ENCODE measurements at regions not wholly inside any gene's neighbourhood (a gene's known extent, or its start where the extent isn't known, plus 50 kb on each side); places are given as distances from the start of the nearest gene placed in this dataset.
"Not testable (repeated sequence)": the region's sequence is repeated elsewhere in the genome, so short reads cannot be mapped to it uniquely, and the experiment has no call there.

DNA sequence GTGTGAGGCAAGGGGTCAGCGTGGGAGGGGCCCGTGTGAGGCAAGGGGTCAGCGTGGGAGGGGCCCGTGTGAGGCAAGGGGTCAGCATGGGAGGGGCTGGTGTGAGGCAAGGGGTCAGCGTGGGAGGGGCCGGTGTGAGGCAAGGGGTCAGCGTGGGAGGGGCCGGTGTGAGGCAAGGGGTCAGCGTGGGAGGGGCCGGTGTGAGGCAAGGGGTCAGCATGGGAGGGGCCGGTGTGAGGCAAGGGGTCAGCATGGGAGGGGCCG, 119.2 kb downstream of the SEPTIN14 start:
- DNase-seq (ENCODE audit: low spot score) = not testable (repeated sequence)

DNA sequence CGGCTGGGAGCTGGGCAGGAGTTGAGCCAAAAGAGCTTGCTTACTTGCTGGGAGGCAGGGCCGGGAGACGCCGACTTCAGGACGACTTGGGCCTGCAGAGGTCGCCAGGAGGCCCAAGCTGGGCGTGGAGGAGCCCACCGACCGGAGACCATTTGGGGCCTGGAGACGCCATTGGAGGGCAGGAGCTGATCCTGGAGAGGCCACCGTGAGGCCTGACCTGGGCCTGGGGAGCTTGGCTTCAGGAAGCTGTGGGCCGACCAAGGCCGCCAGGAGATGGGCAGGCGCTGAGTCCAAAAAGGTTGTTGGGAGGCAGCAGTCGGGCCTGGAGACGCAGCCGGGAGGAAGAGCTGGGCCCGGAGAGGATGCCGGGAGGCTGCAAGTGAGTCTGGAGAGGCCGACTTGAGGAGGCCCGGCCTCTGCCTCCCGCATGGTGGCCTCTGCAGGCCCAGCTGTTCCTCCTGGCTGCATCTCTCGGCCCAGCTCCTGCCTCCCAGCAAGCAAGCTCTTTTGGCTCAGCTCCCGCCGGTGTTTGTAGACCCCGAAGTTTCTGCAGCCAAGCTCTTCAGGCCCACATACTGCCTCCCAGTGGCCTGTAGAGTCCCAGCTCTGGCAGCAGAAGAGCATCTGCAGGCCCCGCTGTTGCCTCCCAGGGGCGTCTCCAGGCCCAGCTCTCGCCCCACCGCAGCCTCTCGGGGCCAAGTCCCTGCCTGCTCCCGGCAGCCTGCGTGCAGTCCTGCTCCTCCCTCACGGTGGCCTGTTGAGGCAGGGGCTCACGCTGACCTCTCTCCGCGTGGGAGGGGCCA, 119.7 kb downstream of the SEPTIN14 start:
- not testable (repeated sequence) for DNase-seq (ENCODE audit: low spot score)

DNA sequence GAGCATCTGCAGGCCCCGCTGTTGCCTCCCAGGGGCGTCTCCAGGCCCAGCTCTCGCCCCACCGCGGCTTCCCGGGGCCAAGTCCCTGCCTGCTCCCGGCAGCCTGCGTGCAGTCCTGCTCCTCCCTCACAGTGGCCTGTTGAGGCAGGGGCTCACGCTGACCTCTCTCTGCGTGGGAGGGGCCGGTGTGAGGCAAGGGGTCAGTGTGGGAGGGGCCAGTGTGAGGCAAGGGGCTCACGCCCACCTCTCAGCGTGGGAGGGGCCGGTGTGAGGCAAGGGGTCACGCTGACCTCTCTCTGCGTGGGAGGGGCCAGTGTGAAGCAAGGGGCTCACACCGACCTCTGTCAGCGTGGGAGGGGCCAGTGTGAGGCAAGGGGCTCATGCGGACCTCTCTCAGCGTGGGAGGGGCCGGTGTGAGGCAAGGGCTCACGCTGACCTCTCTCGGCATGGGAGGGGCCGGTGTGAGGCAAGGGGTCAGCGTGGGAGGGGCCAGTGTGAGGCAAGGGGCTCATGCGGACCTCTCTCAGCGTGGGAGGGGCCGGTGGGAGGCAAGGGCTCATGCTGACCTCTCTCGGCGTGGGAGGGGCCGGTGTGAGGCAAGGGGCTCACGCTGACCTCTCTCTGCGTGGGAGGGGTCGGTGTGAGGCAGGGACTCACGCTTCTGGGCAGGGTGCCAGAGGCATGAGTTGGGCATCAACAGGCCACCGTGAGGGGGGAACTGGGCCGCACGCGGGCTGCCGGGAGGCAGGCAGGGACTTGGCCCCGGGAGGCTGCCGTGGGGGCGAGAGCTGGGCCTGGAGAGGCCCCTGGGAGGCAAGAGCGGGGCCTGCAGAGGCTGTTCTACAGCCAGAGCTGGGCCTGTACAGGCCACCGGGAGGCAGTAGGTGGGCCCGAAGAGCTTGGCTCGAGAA, 120.6 kb downstream of the SEPTIN14 start:
- DNase-seq (ENCODE audit: low spot score) = not testable (repeated sequence)

DNA sequence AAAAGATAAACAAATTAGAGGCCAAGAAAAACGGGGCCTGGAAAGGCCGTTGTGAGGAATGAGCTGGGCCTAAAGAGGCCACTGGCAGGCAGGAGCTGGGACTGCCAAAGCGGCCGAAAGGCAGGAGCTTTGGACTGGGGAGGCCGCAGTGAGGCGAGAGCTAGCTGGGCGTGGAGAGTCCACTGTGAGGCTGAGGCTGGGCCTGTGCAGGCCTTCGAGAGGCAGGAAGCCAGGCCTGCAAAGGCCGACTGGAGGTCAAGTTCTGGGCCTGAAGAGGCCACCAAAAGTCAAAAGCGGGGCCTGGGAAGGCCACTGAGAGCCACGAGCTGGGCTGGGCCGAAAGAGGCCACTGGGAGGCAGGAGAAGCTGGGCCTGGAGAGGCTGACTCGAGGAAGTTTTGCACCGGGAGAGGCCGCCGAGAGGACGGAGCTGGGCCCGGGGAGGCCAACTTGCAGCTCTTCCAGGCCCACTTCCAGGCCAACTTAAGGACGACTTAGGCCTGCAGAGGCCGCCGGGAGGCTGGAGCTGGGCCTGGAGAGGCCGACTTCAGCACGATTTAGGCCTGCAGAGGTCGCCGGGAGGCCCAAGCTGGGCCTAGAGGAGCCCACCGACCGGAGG, 121.8 kb downstream of the SEPTIN14 start:
- not testable (repeated sequence) for DNase-seq (ENCODE audit: low spot score)

DNA sequence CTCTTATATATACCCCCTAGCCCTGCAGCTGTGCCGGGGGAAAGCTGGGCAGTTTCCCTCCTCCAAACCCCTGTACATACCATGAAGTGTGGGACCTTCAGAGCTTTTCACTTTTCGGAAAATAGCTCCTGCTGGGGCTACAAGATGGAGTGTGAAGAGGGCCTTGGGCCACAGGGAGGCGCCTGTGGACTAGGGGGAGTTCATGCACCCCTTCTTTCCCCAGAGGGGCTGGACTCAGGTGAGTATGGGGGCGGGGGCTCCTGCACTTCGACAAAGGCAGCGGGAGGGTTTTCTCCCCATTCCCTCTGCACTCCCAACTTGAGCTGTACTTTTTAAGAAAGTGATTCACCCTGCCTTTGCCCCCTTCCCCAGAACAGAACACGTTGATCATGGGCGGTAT, 122.5 kb downstream of the SEPTIN14 start:
- not testable (repeated sequence) for DNase-seq (ENCODE audit: low spot score)

DNA sequence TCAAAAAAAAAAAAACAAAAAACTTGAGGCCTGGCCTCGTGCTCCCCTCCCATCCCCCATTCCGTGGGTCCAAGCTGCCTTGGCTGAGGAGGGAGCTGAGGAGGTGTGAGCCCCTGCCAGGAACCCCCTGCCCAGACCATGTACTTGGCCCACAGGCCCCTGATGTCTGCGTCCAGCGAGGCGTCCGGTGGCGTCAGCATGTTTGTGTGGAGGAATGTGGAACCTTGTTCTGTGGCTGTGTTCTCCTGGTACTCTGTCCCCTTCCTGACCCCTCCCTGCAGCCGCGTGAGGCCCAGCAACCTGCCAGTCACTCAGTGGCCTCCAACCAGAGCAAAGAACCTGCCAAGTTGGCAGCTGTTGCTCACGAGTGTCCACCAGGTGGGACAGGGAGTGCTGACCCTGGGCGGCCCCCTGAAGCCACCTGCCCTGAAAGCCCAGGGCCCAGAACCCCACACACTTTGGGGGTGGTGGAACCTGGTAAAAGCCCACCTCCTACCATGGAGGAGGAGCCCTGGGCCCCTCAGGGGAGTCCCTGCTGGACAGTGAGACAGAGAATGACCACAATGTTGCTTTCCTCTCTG, 125.8 kb downstream of the SEPTIN14 start:
- not testable (repeated sequence) for DNase-seq (ENCODE audit: low spot score)

DNA sequence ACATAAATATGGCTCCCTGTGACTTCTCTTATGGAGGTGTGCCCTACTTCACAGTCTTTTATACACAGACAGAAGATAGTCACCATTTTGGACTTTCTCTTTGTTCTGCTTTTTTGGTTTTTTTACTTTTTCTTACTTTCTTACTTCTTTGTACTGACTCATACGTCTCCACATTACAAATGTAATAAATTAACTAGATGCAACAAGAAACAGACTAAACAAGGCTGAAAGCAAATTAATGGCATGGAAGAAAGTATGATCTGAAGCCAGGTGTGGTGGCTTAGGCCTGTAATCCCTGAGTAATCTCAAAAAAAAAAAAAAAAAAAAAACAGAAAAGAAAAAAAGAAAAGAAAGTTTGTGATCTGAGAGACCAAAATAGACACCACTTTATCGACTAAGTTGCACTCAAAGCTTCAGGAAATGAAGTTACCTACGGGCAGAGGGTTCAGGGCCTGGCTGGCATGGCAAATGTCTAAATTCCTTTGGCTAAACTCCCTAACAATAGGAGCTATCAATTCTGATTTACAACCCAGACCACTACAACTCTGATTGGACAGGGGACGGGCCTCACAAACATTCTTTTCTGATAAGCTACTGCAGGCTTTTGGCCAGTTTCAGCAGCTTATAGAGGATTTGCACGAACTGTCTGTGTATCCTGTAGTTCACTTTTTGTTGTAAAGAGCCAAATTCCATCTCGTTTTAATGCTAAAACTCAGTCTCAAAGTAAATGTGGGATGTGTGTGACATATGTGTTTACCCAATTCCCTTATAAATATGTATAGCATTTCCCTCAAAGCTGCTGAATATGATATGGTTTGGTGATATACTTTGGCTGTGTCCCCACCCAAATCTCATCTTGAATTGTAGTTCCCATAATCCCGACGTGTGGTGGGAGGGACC, 129.1 kb downstream of the SEPTIN14 start:
- DNase-seq (ENCODE audit: low spot score) = no peak

DNA sequence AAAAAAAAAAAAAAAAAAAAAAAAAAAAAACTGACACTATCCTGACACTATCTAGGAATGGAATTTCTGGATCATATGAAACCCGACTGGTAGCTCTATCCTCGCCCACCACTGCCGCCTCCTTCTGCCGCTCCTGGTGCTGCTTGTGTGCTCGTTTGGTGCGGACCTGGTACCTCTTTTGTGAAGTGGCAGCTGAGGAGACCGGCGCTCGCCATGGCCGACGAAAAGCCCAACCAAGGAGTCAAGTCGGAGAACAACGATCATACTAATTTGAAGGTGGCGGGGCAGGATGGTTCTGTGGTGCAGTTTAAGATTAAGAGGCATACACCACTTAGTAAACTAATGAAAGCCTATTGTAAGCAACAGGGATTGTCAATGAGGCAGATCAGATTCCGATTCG, 130.6 kb downstream of the SEPTIN14 start:
- DNase-seq (ENCODE audit: low spot score) = no peak

DNA sequence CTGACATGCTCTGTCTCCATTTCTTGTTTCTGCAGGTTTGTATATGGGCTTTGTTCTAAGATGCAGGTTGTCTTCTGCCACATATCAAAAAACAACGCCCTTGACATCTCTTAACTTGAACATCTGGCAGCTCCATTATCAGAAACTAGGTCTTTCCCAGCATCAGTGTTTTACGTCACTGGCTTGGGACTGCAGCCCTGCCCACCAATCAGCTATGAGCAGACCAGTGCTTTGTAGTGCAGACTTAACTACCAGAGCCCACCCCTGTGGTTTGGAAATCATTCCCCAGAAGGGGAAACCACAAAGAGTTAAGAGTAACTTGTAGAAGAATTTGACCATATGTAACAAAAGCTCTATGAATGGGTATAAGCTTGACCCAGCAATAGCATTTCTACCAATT, 132.4 kb downstream of the SEPTIN14 start:
- DNase-seq (ENCODE audit: low spot score) = no peak

DNA sequence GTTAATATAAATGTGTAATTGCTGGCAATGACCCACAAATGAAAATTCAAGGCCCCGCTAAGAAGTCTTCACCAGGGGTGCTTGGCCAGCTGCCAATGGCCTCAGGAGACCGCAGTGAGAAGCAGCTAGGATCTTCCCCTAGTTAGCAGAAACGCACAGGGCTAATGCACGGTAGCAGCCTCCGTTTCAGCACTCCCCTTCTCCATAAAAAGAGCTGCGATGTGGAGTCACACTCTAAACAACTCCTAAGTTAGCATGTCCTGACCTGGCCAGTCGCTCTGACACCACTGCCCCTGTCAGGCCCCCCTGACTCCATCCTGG, 139.0 kb downstream of the SEPTIN14 start:
- DNase-seq (ENCODE audit: low spot score) = no peak

DNA sequence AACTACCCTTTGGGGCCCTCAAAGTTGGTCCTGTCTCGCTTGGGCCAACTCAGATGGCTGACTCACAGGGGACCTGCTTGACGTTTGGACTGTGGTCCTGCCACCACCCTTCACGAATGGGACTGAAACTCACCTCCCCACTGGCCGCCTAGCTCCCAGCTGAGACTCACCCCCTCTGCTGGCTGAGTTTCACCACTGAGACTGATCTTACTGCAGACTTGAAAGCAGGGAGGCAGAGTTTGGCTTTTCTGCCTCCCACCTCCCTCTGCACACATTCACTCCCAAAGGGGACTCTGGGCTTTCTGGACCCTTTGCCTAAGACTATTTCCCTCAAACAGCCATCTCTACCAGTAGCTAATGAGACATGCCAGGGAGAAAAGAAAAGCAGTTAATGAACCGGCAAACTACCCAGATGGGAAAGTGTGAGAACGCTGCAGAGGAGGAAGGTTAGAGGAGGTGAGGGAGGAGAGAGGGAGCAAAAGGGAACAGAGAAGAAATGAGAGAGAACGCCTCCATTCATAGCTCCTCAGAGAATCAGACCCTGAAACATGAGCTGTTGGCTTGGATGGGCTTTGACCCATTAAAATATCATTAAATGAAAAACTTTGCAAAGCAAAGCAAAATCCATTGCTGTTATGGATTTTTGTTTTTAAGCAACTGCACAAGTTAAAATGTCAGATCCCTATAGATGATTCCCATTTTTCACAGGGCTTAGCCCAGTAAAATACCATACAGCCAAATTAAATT, 139.5 kb downstream of the SEPTIN14 start:
- not testable (repeated sequence) for DNase-seq (ENCODE audit: low spot score)

DNA sequence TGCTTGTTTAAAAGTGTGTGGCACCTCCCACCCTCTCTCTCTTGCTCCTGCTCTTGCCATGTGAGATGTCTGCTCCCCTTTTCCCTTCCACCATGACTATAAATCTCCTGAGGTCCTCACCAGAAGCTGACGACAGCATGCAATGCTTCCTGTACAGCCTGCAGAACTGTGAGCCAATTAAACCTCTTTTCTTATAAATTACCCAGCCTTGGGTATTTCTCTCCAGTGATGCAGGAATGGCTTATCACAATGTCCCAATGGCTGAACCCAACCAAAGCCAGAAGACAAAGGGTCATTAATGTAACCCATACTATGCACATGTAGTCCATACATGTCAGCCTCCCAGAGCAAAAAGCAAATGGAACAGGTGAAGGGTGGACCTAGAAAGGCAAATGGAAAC, 141.5 kb downstream of the SEPTIN14 start:
- DNase-seq (ENCODE audit: low spot score) = not testable (repeated sequence)

DNA sequence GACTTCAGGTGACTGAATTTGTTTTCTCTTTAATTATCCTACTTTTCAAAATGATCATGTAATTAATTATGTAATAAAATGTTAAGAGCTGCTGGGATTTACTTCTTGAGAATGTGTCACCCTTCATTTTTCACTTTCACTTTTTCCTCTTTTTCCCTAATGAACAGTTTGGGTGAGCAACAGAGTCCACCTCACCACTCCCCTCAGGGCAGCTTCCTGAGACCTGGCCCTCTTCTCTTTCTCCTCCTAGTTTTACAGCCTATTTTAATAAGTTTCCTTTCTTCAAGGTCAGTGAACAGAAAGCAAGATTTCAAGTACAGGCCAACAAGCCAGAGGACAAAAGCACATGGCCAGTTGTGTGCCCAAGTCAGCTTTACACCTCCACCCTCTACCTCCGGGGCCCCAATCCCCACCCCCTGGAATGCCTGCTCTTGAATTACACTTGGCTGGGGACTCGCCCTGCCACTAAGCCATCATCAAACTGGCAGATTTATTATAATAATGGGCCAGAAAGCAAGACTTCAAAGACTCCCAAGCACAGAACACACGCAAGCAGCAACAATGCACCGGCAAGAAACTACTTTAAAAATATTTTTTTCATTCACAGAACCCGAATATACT, 143.1 kb upstream of the VOPP1 start:
- DNase-seq (ENCODE audit: low spot score) = not testable (repeated sequence)

DNA sequence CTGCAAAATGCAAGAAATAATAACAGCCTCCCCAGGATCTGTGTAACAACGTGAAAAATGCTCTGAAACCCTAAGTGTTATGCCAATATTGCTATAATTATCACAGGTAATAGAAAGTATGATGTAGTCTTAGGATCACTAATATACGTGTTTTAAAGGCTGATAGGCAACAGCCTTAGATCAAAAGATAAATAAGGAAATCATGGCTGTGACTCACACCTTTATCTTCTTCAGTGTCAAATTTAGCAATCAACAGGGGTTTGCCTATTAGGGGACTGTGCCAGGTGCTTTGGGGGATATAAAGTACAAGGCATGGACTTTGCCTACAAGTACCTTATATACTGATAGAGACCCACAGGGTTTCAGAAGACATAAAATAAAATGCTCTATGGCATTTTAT, 142.1 kb upstream of the VOPP1 start:
- DNase-seq (ENCODE audit: low spot score) = not testable (repeated sequence)

DNA sequence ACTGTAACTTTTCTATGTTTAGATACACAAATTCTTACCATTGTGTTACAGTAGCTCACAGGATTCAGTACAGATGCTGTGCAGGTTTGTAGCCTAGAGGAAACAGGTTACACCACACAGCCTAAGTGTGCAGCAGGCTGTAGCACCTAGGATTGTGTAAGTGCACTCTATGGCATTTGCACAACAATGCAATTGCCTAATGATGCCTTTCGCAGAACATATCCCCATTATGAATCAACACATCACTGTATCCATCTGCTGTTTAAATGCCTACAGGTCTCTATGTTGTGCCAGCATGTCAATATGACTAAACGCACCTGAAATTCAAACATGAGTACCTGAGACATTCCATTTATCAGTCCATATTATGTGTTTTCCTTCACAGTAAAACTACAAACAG, 138.0 kb upstream of the VOPP1 start:
- not testable (repeated sequence) for DNase-seq (ENCODE audit: low spot score)

DNA sequence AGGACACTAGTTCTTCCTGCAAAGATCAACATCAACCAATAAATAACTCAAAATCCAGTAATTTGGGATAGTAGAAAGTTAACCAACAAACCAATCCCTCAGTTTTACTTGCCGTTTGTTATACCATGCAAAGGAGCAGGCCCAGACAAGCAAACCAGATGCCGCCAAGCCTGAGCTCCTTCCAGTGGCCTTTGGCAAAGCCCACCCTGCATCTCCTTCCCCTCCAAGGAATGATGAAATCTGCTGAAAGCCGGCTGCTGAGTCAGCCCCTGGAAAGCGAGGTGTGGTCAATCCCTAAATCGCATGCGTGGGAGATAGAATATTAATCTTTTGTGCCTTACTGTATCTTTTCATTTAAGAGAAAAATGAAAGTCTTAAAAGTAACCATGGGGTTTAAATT, 135.7 kb upstream of the VOPP1 start:
- DNase-seq (ENCODE audit: low spot score) = not testable (repeated sequence)

DNA sequence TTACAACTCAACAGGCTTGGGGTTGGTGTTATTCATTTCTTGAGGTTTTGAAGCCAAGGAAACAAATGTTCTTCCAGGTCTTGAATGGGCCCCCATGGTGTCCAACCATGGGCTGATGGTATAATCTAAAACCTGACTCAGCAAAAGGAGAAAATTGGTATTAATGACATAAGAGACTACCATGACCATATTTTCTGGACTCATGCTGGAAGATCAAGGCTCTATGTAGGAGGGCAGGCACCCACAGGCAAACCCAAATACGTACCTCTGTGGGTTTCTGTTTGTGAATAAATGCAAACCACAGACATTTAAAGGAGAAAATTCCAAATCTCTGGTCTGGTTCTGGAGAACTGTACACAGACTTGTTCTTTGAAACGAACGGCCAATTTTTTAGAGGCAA, 135.1 kb upstream of the VOPP1 start:
- DNase-seq (ENCODE audit: low spot score) = not testable (repeated sequence)

DNA sequence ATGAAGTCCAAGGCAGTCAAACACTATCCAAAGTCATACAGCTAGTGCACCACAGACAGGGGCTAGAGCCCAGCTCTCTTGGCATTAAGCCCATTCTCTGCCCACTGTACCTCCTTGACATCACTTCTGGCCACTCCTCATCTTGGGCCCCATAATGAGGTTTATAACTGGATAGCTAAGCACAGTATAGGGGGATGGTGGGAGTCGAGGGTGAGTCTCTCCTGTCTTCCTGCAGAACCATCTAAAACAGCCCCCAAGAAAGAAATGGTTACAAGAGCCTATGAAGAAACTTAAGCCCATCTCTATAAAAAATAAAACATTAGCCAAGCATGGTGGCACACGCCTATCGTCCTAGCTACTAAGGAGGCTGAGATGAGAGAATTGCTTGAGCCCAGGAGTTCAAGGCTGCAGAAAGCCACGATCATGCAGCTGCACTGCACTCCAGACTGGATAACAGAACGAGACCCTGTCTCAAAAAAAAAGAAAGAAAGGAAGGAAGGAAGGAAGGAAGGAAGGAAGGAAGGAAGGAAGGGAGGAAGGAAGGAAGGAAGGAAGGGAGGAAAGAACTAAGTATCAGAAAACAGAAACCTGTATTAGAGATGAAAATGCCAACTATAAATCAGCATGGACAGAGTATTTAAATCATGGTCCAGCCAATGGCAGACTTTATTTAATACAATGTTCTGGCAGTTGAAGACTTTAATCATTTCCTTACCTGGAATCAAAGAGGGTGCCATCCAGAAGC, 134.3 kb upstream of the VOPP1 start:
- DNase-seq (ENCODE audit: low spot score) = not testable (repeated sequence)

DNA sequence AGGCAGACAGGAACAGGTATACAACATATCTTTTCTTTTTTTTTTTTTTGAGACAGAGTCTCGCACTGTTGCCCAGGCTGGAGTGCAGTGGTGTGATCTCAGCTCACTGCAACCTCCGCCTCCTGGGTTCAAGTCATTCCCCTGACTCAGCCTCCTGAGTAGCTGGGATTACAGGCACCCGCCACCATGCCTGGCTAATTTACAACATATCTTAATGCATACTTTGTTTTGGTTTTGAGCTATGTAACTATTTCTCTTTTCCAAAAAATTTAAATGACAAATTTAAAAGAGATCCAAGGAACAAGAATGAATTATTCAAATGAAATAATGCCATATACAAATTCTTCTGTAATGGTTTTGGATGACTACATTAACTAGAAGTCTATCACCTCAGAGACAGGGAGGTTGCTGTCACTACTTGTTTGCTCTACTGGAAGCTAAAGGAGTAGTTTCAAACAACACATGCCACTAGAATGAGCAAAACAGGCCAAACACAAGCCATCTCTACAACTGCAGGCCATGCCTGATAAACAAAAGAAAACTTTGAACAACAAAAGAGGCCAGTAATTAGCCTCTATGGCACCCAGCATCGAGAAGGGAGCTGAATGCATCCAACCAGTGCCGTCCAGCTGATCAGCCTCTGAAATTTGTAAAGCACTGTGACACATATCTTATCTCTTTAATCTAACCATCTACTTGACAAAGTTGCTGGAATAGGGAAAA, 133.6 kb upstream of the VOPP1 start:
- not testable (repeated sequence) for DNase-seq (ENCODE audit: low spot score)
